ENCODE measurements at regions not wholly inside any gene's neighbourhood (a gene's known extent, or its start where the extent isn't known, plus 50 kb on each side); places are given as distances from the start of the nearest gene placed in this dataset.

DNA sequence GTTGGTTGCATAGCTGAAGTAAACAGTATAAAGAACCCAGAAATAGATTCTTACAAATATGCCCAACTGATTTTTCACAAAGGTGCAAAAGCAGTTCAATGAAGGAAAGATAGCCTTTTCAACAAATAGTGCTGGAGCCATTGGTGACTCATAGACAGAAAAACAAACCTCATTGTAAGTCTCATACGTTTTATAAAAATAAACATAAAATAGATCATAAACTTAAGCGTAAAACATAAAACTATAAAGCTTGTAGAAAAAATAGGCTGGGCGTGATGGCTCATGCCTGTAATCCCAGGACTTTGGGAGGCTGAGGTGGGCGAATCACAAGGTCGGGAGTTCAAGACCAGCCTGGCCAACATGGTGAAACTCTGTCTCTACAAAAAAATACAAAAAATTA lies 318.8 kb upstream of the IGFBP3 start:
- H3K36me3 ChIP-seq, result no peaks in the 10 kb centered on the region
- no peaks in the 10 kb centered on the region for H3K4me1 ChIP-seq
- no peak overlapping the region for H3K27ac ChIP-seq
- TF ChIP-seq, protein P1, sequence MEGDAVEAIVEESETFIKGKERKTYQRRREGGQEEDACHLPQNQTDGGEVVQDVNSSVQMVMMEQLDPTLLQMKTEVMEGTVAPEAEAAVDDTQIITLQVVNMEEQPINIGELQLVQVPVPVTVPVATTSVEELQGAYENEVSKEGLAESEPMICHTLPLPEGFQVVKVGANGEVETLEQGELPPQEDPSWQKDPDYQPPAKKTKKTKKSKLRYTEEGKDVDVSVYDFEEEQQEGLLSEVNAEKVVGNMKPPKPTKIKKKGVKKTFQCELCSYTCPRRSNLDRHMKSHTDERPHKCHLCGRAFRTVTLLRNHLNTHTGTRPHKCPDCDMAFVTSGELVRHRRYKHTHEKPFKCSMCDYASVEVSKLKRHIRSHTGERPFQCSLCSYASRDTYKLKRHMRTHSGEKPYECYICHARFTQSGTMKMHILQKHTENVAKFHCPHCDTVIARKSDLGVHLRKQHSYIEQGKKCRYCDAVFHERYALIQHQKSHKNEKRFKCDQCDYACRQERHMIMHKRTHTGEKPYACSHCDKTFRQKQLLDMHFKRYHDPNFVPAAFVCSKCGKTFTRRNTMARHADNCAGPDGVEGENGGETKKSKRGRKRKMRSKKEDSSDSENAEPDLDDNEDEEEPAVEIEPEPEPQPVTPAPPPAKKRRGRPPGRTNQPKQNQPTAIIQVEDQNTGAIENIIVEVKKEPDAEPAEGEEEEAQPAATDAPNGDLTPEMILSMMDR (IDR thresholded peaks at IDR 0.05), result no peak
- no peaks in the 10 kb centered on the region for H3K27me3 ChIP-seq
- peaks cover 0 to 6% of the 10 kb centered on the region in 2 donors for H3K9me3 ChIP-seq
- H3K4me3 ChIP-seq, result no peak overlapping the region
- intact Hi-C loops (cut with DNase I), result no loop called here
- ATAC-seq, result no peak
- no peak for DNase-seq

- Histone ChIP-seq H3K27ac (no peak overlapping the region), H3K27me3 (no peaks in the 10 kb centered on the region), H3K4me1 (no peaks in the 10 kb centered on the region), H3K4me3 (no peak overlapping the region), H3K9me3 (peaks cover 0 to 4% of the 10 kb centered on the region in 2 donors), H3K36me3 (no peaks in the 10 kb centered on the region)
- ATAC-seq, result no peak
- no peak for DNase-seq
- intact Hi-C loops (cut with DNase I), result no loop called here
- TF ChIP-seq, protein P1 (IDR thresholded peaks at IDR 0.05), result no peak
These were observed 316.4 kb upstream of the IGFBP3 start for GRCh38 chr7:46237466-46237865.

DNA sequence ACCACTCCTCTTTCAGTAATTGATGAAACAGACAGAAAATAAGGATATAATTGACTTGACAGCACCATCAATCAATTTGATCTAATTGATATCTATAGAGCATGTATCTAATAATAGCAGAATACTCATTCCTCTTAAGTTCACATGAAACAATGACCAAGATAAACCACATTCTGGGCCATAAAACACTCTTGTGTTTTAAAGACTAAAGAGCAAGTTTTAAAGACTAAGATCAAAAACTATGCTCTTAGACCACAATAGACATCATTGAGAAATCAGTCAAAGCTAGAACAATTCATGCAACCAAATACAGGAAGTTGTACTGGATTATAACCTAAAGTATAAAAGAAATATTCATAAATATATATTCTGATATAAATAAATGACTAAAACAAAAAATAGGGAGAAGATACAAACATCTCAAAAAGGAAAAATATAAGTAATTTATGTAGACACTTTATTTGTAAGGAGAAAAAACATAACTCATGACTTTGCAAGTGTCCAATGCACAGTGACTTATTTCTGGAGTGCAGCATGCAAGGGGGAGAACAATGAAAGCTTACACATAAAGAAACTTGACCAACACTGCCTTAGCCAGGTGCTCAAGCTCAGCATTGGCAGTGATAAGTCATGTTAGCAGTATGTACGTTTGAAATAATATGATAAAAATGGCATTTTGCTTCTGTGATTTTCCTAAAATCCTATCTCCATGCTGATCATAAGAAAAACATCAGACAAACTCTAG lies 312.7 kb upstream of the IGFBP3 start:
- intact Hi-C loops (cut with DNase I), result no loop called here
- ATAC-seq (no peak), DNase-seq (no peak)
- Histone ChIP-seq H3K36me3 (no peaks in the 10 kb centered on the region), H3K4me3 (no peak overlapping the region), H3K9me3 (peaks cover 0 to under 1% of the 10 kb centered on the region in 2 donors), H3K27me3 (no peaks in the 10 kb centered on the region), H3K27ac (no peak overlapping the region), H3K4me1 (no peaks in the 10 kb centered on the region)
- TF ChIP-seq, protein P1 (IDR thresholded peaks at IDR 0.05), result no peak

DNA sequence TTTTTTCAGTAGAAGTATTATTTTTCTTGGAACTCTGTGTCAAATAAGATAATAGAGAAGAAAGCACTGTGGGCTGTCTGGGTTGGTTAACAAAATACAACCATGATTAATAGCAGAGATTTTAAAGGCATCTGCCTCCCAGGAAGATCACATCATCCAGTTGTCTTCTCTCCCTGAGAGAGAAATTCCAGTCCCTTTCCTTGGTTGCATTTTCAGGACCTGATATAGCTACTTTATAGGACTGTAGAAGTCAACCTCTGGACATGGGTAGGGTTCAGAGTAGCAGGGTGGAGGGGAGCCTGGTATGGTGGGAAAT lies 309.9 kb upstream of the IGFBP3 start:
- TF ChIP-seq, protein P1 (IDR thresholded peaks at IDR 0.05), result no peak
- Histone ChIP-seq H3K27ac (no peak overlapping the region), H3K4me3 (no peak overlapping the region), H3K4me1 (no peaks in the 10 kb centered on the region), H3K36me3 (no peaks in the 10 kb centered on the region), H3K27me3 (no peaks in the 10 kb centered on the region), H3K9me3 (no peaks in the 10 kb centered on the region)
- ATAC-seq (no peak), DNase-seq (no peak)
- intact Hi-C loops (cut with DNase I), result no loop called here

- intact Hi-C loops (cut with DNase I), result no loop called here
- ATAC-seq, result no peak
These were observed 309.4 kb upstream of the IGFBP3 start for GRCh38 chr7:46230298-46230989.

More at GRCh38 chr7:46230298-46230989, 309.4 kb upstream of the IGFBP3 start:
- no peak overlapping the region for H3K4me3 ChIP-seq
- H3K27me3 ChIP-seq, result no peaks in the 10 kb centered on the region
- TF ChIP-seq, protein P1 (IDR thresholded peaks at IDR 0.05), result no peak
- no peak for DNase-seq
- H3K36me3 ChIP-seq, result no peaks in the 10 kb centered on the region
- H3K27ac ChIP-seq, result no peak overlapping the region
- H3K4me1 ChIP-seq, result no peaks in the 10 kb centered on the region
- H3K9me3 ChIP-seq, result no peaks in the 10 kb centered on the region

Data from left lung (tissue), 4 donors.